NCI-H2196 (cell line): ENCODE measurements at regions not wholly inside any gene's neighbourhood (a gene's known extent, or its start where the extent isn't known, plus 50 kb on each side); places are given as distances from the start of the nearest gene placed in this dataset.
"Not testable (repeated sequence)": the region's sequence is repeated elsewhere in the genome, so short reads cannot be mapped to it uniquely, and the experiment has no call there.

Experiments used
- DNase-seq: peaks from one replicate; lab custom pipeline; 2025; ENCODE audit not compliant: unreplicated experiment; lab: John Stamatoyannopoulos, UW

- no peak for DNase-seq
Measured at GRCh38 chr17:68705714-68706076, 104.5 kb upstream of the FAM20A start.

DNA sequence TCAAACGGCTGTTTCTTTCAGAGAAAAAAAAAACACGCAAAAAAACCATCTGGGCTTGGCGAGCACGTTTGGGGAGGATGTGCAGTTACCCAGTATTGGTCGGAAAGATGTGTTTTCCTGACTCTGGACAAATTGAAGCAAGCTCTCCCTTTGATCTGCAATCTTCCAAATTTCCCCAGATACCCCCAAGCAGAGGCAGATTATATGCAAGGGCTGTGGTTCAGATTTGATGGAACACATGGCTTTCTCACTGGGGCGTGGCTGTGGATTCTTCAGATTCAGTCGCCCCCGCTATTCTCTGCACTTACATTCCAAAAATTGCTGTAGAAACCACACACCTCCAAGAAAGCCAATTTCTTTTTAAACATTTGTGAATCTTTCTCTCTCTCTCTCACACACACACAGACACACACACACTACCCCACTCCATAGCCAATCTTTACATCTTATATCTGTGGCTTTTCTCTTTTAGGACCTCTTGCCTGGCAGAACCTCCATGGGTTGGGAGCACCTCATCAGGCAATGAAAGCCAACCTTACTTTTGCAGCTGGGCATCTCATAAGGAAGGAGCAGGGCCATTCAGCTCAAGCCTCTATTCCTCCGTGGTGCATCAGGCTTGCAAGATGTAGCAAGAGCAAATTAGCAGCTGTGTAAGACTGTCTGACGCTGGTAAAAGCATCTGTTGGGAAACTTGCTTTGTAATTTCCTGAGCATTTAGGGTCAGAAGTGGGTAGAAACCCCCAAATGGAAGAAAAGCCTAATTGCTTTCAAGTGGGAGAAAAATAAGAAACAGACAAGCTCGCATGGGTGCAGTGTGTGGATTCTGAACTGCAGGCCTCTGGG, 103.9 kb upstream of the FAM20A start:
- no peak for DNase-seq

DNA sequence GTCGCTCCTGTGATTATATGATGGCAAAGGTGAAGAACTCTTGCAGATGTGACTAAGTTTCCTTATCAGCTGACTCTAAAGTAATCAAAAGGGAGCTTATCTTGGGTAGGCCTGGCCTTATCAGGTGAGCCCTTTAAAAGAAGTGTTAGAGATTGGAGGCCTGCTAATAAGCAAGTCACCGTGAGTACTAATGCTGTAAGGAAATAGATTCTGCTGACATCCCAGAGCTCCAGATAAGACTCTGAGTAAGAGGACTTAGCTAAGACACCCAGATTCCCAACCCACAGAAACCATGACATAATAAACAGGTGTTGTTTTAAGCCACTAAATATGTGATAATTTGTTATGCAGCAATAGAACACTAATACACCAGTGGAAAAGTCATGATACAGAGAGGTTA, 99.9 kb upstream of the FAM20A start:
- no peak for DNase-seq

GRCh38 chr17:68700421-68700820, 99.3 kb upstream of the FAM20A start:
- DNase-seq, result no peak

DNA sequence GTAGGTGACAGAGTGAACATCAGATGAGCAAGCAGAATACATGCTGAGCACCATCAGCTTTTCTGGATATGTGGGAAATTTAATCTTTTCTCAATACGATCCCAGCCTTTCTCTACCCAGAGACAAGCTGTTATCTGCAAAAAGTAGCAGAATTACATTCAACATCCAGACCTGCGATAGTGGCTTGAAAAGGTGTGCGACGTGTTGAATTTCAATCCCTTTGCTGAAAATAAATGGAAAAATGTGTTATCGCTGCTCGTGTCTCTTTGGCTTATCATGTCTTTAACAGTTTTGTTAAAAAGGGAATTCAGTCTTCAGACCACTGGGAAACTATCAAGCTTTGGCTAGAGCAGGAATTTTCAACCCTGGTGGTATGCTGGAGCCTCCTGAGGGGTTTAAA, 98.8 kb upstream of the FAM20A start:
- DNase-seq, result no peak

DNA sequence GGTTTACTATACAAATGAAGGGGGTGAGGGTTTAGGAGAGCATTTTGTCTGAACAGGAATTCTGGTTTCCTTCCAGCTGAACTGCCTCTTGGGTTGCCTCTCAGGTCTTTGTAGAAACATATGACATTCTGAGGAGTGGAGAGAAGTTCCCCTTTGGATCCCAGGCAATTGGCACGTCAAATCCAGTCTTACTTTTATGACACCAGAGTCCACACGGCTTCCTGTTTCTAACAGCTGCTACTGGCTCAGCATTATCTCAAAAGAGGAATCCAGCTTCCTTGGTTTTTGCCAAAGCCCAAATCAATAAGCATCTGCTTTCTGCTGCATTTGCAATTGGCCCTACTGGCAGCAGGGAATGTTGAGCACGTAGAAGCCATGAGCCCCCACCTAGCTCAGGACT, 97.6 kb upstream of the FAM20A start:
- DNase-seq, result no peak

- DNase-seq, result no peak
Measured at GRCh38 chr17:68697850-68698361, 96.7 kb upstream of the FAM20A start.

DNA sequence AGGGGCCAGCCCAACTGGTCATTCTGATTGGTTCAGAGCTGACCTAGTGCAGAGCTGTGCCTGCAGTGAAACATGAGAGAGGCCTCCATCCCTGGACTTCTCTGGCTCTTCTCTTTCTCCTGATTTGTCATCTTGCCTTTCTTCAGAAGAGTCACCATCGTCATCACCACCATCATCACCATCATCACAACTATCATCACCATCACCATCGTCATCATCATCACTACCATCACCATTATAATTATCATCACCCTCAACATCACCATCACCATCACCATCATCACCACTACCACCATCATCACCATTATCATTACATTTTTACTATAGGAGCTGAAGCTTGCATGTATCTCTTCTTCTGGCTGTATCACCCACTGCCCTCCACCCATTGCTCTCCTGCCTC, 94.5 kb upstream of the FAM20A start:
- no peak for DNase-seq

DNA sequence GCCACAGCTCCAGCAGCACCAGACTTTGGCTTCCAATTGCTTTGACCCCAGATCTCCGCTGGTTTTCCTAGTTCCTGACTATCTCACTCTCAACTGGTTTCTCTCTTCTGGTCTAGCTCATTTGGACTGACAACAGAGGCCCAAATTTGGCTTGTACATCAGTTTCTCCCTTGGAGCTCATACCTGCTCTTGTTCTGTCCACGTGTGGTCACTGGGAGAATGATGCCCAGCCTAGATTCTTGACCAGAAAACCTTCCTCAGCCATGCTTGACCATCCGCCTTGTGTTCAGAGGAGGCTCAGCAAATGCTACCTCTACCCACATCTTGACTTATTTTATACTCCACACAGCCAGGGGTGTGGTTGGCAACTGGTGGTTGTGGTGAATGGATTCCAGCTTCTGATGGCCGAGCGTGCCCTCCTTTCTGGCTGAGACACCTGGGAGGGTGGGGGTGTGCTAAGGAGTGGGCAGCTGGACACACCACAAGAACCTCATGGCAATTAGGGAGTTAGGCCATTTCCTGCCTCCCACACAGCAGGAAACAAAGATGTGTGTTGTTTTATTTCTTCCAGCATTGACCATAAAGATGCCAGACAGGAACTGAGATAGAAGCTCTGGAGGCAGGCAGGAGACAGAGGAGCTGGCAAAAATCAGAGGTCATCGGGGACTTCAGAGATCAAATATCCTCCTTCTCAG, 93.8 kb upstream of the FAM20A start:
- DNase-seq, result no peak

GRCh38 chr17:68693896-68694295, 92.7 kb upstream of the FAM20A start:
- DNase-seq, result no peak

DNA sequence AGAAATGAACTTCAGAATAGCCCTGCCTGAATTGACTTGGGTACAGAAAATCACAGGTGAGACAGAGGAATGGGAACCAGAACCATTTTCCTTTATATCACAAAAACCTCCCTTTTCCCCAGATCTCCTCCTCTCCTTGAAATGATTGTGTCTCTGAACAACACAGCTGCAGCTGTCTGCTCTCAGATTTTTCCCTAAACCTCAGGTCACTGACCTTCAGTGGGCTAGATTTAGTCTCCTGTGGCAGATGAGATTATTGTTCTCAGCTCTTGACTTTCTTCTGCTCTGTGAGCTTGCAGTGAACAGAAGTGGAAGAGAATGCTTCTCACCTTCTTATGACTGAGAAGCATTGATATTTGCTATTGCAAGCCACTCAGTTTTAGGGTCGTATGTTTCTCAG, 92.3 kb upstream of the FAM20A start:
- DNase-seq, result no peak

DNA sequence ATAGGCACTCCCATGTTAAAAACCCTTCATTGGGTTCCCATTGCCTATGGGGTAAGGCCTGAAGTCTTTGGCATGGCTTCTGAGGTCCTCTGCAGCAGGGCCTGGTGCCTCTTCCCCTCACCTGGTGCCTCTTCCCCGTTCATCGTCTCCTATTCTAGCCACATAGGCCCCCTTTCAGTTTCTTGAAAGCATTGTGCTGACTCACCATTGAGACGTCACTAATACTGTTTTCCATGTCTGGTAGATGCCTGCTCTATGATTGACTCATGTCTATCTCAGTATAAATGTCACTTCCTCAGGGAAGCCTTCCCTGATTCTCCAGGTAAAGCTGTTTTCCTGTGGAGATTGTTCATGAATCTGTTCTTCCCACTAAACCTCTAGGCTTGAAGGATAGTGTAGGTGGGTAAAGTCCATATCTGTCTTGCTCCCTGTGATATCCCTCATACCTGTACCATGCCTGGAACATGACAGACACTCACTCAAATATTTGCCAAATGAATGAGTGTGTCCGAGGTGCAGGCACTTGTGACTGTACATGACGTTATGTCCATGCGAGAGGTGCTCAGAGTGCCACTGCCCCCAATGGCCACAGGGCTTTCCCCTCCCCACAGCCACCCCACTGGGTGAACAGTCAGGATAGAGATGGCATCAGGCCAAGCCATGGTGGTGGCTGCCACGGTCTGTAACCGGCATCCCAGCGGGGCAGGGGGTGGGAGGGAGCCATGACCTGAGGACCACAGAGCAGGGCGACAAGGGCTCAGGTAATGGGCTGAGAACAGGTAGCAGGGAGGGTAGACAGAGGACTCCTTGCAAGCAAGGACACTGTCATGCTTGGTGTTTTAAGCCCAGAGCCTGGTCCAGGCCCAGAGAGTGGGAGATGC, 85.2 kb upstream of the FAM20A start:
- no peak for DNase-seq

- no peak for DNase-seq
Measured at GRCh38 chr17:68684949-68685357, 83.8 kb upstream of the FAM20A start.

DNA sequence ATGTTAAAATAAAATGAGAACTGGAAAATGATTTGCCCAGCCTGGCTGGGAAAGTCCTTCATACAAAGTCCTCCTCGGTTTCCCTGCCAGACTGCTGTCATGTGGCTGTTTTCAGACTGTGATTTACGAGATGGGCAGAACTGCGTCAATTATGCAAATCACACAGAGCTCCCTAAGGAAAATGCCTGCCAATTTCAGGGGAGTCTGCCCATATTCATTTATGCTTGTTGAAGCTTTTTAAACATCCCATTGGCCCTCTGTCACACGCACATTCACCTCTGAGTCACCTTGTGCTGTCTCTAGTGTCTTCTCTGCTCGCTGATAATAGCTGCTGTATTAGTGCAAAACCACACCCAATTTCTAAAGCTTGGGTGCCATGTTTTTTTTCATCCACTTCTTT, 81.7 kb upstream of the FAM20A start:
- DNase-seq, result no peak

DNA sequence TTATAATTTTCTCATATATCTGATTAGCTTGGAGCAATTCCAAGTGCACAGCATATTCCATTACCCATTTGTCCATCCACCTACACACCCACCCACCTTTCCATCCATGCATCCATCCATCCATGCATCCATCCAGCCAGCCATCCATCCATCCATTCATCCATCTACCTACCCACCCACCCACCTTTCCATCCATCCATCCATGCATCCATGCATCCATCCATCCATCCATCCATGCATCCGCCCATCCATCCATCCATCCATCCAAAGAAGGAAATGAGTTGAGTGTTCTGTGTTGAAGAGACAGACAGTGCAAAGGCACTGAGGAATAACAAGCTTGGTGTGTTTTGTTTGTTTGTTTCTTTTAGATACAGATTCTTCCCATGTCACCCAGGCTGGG, 78.7 kb upstream of the FAM20A start:
- DNase-seq, result no peak

DNA sequence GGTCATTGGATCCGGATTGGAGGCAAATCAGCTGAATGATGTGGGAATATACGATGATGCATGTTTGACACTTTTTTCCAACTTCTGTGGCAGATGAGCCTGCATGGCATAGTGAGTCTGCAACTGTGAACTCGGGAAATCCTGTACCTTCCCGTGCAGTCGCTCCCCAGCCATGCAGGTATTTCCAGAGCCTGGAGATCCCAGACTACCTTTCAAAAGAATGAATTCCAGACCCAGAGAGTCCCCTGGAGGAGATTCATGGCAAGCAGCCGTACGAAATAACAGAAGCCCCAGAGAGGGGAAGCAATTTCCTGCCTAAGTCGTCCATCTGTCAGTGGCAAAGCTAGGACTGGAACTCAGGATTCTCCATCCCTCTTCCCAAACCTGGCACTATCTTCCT, 75.7 kb upstream of the FAM20A start:
- DNase-seq, result no peak

DNA sequence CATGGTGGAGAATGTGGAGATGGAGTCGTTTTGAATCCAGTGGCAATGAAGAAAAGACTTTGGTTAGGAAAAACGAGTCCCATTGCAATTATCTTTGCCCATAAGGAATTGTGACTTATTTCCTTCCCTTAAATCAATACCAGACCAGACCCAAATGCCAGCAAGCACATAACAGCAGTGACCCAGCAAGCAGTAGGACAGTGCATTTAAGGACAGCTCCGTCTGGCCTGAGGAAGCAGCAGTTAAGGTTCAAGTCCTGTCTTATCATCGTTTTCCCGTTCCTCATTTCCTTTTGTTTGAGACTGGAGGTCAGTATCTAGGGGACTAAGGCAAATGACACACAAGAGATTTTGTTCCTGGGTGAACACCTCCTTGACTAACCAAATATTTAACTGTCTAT, 74.6 kb upstream of the FAM20A start:
- no peak for DNase-seq

GRCh38 chr17:68674029-68674925, 73.1 kb upstream of the FAM20A start:
- DNase-seq, result no peak

- no peak for DNase-seq
Measured at GRCh38 chr17:68670967-68671693, 70.0 kb upstream of the FAM20A start.

DNA sequence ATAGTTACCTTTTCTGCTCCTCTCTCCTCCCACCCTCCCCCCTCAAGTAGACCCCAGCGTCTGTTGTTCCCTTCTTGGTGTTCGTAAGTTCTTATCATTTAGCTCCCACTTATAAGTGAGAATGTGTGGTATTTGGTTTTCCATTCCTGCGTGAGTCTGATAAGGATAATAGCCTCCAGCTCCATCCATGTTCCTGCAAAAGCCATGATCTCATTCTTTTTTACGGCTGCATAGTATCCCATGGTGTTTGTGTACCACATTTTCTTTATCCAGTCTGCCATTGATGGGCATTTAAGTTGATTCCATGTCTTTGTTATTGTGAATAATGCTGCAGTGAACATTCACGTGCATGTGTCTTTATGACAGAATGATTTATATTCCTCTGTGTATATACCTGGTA, 65.3 kb upstream of the FAM20A start:
- not testable (repeated sequence) for DNase-seq
